ENCODE measurements at regions not wholly inside any gene's neighbourhood (a gene's known extent, or its start where the extent isn't known, plus 50 kb on each side); places are given as distances from the start of the nearest gene placed in this dataset.
"Not testable (repeated sequence)": the region's sequence is repeated elsewhere in the genome, so short reads cannot be mapped to it uniquely, and the experiment has no call there.

GRCh38 chr20:43837856-43838702 lies 76.6 kb upstream of the TOX2 start:
- DNase-seq (ENCODE audit: low read depth), result no peak

DNA sequence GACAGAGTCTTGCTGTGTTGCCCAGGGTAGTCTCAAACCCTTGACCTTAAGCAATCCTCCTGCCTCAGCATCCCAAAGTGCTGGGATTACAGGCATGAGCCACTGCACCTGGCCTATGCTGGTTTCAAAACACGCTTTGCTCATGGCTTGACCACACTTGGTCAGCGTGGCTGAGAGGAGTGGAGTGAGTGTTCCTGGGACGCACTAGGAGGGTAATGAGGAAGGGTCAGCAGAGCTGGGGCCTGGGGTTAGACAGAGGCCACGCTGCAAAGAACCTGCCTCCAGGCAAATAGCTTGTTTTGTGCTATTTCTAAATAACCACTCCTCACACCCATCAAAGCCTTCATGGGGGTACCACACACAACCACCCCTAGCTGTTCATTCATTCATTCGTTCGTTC lies 77.9 kb upstream of the TOX2 start:
- no peak for DNase-seq (ENCODE audit: low read depth)

DNA sequence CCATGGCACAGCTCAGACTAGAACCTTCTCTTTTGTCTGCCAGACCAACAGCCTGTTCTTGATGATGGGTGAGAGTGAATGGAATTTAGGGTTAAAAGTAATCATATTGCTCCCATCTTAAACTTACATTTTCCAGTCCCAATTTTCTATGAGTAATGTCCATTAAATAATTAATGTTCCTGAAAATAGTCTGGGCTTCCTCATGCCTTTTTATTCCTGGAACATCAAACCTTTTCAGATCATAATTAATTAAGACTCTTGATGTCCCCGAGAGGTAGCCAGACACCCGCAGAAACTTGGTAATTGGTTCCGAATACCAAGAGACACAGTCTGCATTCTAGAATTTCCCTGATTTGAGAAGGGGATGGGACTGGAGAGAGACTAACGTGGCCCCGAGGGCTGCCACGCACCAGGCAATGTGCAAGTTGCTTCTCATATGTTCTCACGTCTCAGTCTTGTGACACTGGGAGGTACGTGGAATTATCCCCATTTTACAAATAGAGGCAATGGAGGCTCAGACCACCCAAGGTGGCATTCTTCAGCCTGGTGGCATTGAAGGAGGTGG lies 78.6 kb upstream of the TOX2 start:
- no peak for DNase-seq (ENCODE audit: low read depth)

DNA sequence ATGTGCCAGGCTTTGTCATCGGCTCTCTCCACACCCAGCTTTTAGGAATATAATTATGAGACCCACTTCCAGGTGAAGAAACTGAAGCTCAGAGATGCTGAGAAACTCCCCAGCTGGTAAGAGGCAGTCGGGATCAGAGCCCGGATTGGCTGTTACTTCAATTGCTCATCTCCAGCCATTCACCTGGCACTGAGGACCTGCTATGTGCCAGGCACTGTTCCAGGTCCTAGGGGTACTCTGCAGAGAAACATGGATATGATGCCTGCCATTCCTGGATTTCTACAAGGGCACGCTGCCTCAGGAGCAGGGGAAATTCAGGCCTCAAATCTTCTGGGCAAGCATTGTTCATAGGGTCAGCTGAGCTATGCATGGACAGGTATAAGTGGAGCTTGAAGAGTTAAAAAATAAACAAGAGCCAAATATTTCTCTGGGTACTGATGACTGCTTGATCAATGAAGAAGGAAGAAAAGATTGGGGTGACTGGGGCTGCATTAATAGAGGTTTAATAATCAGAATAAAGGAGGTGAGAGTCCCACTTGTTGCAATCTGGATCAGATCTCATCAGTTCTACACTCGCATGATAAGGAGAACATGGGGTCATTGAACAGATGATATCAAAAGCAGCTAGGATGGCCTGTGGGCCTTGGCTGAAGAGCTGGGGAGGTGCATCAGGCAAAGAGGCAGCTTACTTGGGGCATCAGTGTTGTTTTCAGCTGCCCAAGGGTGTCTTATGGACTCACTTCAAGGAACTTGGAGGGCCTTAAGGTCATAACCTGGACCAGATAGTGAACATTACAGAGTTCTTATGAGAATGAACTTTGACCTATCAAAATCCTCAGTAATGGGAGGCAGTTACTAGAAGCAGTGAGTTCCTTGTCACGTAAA lies 80.9 kb upstream of the TOX2 start:
- DNase-seq (ENCODE audit: low read depth), result no peak

GRCh38 chr20:43832961-43833360 lies 81.7 kb upstream of the TOX2 start:
- DNase-seq (ENCODE audit: low read depth), result no peak

DNA sequence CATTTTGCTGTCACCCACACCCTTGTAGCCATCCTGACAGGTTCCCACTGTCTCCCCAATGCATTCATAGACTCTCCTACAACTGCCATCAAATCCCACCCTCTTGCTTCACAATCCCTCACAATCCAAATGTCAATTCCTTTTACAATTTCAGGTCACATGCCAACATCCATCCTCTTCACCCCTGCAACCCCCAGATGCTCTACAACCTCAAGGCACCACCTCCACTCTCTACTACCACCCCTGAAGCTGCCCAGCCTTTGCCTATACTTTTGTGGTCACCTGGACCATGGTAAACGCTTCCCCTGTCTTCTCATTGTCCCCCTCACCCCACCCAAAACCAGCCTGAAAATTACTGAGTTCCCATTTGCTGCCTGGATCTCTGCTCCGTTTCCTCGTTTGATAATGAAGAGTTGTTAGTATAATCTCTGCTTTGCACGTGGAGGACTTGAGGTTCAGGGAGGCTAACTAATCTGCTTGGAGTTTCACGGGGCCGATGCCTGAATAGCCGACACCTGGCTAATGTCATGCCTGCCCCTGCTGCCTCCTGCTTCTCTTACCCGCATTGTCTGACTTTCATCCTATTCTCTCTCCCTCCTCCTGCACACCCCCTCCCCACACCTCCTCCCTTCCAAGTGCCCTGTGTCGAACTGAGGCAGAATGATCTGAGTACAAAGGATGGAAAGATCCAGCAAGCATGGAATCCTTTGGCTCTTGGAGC lies 82.4 kb upstream of the TOX2 start:
- no peak for DNase-seq (ENCODE audit: low read depth)

DNA sequence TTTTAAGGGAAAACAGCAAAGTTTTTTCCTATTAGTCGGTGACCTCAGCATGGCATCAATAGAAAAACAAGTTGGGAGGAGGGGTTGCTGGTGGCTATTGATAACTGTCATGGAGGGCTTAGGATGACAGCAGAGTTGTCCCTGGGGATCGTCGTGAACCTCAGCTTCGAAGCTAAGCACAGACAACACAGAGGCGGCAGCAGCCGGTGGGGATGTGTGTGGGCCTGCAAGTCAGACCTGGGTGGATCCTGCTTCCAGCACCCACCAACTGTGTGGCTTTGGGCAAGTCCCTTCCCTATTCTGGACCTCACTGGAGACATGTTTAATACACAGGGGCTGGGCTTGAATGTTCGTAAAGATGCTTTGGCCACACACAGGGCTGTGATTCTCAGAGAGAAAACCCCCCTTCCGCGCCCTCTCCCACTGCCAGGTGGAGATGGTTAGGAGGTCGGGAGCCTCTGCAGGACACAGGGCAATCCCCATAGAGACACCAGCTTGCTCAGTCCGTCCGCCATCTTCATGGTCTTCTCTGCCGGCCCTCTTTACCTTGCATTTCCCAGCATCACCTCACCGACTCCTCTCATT lies 83.1 kb upstream of the TOX2 start:
- no peak for DNase-seq (ENCODE audit: low read depth)

DNA sequence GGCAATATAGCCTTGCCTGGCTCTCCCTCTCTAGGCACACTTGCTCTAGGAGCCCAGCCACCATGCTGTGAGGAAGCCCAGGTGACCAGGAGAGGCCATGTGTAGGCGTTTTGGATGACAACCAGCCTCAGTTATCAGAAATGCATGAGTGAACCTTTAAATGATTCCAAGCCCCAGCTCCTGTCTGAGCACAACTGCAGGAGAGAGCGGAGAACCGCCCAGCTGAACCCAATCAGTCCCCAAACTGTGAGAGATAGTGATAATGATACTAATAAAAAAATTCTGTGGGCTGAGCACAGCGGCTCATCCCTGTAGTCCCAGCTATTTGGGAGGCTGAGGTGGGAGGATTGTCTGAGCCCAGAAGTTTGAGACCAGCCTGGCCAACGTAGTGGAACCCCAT lies 83.8 kb upstream of the TOX2 start:
- DNase-seq (ENCODE audit: low read depth), result no peak

DNA sequence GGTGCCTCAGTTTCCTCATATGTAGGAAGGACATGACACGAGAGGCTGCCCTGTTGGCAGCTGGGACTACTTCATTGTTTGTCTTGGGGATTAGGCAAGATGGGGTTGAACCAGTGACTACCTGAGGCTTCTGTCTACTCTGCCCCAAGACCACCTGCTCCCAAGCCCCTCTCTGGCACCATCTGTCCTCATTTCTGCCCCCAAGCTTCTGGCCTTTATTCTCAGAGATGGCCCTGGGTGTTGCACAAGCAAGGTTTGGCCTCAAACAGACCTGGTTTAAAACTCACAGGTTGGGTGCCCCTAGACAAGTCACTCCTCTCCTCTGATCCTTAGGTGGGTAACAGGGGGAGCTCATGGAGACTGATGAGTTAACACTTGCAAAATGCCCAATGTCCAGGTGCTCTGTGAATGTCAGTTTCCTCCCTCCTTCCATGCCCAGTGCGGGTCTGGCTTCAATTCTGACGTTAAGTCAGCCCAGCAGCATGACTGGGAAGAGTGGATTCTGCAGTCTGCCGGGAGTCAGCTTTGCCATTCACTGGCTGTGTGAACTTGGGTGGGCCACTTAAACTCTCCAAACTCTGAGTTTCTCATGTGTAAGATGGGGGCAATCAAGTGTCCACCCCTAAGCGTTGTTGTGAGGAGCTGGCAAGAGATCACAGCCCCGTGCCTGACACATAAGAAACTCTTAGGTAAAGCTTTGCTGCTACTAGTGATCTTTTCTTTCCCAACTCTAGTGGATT lies 84.5 kb upstream of the TOX2 start:
- no peak for DNase-seq (ENCODE audit: low read depth)

GRCh38 chr20:43827940-43828562 lies 86.6 kb upstream of the TOX2 start:
- DNase-seq (ENCODE audit: low read depth), result no peak

GRCh38 chr20:43826943-43827342 lies 87.7 kb upstream of the TOX2 start:
- not testable (repeated sequence) for DNase-seq (ENCODE audit: low read depth)

- DNase-seq (ENCODE audit: low read depth), result no peak
Observed at GRCh38 chr20:43825581-43825980, 89.1 kb upstream of the TOX2 start.

GRCh38 chr20:43825051-43825402 lies 89.6 kb upstream of the TOX2 start:
- DNase-seq (ENCODE audit: low read depth), result no peak

DNA sequence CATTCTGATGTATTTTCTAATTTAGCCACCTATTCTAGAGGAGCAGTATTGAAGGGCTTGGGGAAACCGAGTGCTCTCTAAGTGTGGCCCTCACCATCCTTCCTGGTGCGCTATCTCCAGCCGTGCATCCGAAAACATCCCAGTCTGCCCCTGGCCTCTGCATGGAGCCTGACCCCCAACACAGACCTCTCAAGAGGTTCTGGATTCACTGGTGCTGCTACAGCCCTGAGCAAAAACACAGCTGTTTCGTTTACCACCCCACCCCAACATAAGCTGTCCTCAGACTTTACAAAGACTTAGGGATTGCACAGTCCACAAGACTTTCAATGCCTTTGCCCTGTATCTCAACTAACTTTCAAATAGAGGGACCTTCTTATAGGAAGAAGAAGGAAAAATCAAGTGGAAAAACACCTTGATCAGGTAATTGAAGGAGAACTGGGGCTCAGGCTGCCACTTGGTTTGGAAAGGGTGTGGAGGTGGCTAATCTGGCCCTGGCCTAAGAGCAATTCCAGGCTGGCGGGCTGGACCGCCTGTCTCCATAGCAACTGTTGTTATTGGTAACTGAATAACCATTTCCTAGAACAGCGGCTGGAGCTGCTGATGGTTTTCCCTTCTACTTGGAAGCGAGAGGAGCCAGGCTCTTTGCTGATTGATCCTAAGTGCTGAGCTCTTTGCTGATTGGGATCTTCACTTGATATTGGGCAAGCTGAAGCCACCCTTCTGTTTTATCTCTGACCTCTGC lies 90.2 kb upstream of the TOX2 start:
- peak; percentile 54 for DNase-seq (ENCODE audit: low read depth)

DNA sequence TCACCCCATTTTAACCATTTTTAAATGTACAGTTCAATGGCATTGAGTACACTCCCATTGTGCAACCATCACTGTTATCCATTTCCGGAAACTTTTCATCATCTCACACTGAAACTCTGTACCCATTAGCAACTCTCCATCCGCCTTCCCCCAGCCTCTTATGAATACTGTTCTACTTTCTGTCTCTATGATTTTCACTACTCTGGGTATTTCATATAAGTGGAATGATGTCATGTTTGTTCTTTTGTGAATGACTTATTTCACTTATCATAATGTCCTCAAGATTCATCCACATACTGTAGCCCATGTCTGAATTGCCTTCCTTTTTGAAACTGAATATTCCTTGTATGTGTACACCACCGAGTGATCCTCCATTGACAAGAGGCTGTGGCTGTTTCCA lies 92.9 kb upstream of the TOX2 start:
- no peak for DNase-seq (ENCODE audit: low read depth)

- no peak for DNase-seq (ENCODE audit: low read depth)
Observed at GRCh38 chr20:43820731-43821330, 93.8 kb upstream of the TOX2 start.

- DNase-seq (ENCODE audit: low read depth), result no peak
Observed at GRCh38 chr20:43812216-43812615, 85.4 kb upstream of the GTSF1L start.

GRCh38 chr20:43809206-43809819 lies 82.5 kb upstream of the GTSF1L start:
- no peak for DNase-seq (ENCODE audit: low read depth)

All from myocyte (in vitro differentiated cells).